Activated CD8-positive, alpha-beta memory T cell treated with anti-CD3 and anti-CD28 coated beads for 36 hours (primary cell): ENCODE measurements at regions not wholly inside any gene's neighbourhood (a gene's known extent, or its start where the extent isn't known, plus 50 kb on each side); places are given as distances from the start of the nearest gene placed in this dataset.

Experiments
- CTCF ChIA-PET: fragments of 350-600 bp; sonication (Branson Sonifier 250); formaldehyde crosslinking; loops from one replicate; lab custom pipeline; 2021; ENCODE audit warnings: antibody characterized with exemption; lab: Charles Lee
- POLR2A ChIA-PET: fragments of 350-600 bp; sonication (Branson Sonifier 250); formaldehyde crosslinking; loops from one replicate; lab custom pipeline; 2021; ENCODE audit warnings: antibody characterized with exemption; lab: Charles Lee

DNA sequence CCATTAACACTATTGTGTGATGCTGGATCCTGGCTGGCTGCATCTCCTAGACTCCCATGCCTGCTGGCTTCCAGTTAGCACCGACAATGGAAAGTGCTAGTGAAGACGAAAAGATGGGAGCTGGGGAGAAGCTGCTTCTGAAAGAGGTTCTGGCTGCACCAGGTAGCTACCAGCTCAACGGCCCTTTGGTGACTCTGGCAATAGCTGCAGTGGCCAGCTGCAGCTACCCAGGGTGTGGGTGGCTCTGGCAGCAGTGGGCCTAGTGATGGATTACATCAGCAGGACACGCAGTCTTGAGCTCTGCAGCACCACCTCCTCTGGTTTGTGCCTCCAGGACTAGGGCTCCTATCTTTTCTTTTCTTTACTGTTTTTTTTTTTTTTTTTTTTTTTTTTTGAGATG, 662.6 kb downstream of the MATN1 start:
- POLR2A ChIA-PET: no interaction called here

DNA sequence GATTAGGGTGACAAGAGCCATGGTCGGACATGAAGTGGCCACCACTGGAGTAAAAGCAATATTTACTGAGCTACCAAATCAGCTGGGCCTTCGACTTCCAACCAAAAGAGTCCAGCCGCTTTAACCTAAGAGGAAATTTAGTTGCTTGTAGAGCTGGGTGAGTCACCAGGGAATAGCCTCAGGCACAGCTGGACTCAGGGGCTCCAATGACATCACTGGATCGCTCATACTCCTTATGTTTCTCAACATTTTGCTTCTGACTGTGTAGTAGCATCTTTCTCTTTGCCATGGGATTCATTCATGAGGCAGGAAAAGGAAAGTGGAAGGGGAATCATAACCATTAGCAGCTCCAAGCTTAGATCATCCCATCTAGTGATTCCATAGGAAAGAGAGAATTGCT, 664.4 kb downstream of the MATN1 start:
- ChIA-PET CTCF (no interaction called here), POLR2A (no interaction called here)

More for the DNA sequence above, 662.6 kb downstream of the MATN1 start:
- CTCF ChIA-PET: no interaction called here

DNA sequence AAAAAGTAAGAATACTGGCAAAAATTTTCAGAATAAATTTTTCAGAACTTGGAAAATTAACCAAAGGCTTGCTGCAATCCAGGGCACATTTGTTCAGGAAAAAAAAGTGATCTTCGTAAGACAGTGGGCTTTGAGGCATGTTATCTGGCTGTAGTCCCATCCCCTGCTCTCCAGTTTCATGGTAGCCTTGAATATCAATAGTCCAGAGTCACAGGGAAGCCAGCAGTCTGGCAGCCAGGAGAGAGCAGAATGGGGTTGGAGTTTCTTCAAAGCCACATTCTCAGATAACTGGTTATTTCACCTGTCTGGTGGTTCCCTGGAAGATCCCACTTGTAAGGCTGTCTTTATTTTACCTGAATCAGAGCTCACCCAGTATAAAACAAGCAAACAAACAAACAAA, 669.3 kb downstream of the MATN1 start:
- POLR2A ChIA-PET: no interaction called here

DNA sequence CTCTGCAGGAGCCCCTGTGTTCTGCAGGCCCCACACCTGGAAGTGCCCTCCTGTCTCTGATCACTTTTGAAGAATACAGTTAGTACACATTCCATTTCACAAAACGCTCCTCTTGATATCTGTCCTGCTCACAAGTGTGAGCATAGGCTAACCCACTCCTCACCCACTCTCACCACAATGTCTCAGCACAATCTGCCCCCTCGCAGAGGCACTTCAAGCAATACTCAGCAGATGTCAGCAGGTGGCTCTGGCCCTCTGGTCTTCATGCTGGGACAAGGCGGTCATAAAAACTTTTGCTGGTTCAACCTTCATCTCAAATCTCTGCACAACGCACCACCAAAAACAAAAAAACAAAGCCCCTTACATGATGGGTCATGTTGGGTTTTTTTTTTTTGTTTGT, 671.2 kb downstream of the MATN1 start:
- POLR2A ChIA-PET: no interaction called here
- CTCF ChIA-PET: no interaction called here

More for the DNA sequence above, 669.3 kb downstream of the MATN1 start:
- CTCF ChIA-PET: no interaction called here

- CTCF ChIA-PET: no interaction called here
- POLR2A ChIA-PET: no interaction called here
Measured at GRCh38 chr1:30051777-30052176, 671.6 kb downstream of the MATN1 start.

DNA sequence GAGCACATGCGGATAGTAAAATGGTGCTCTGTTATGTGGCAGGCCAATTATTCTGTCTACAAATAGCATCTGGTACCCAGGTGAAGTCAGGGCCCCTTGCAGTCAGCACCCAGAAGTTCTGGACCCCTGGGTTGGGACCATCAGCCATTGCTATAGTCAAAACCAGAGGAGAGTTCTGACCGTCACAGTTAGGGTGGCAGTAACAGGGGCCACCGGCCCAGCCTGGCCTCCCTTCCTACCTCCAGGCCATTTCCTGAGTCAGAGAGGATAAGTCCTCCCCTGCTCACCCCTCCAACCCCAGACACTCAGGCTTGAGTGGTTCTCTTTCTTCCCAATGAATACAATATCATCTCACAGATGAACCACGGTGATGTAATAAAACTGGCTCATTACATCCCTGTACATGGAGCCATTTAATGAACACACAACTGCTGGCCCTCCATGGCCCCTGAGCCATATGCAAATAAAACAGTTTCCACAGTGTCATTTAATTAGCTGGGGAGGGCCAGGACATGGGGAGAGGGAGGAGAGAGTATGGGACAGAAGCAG, 673.6 kb downstream of the MATN1 start:
- POLR2A ChIA-PET: no interaction called here

DNA sequence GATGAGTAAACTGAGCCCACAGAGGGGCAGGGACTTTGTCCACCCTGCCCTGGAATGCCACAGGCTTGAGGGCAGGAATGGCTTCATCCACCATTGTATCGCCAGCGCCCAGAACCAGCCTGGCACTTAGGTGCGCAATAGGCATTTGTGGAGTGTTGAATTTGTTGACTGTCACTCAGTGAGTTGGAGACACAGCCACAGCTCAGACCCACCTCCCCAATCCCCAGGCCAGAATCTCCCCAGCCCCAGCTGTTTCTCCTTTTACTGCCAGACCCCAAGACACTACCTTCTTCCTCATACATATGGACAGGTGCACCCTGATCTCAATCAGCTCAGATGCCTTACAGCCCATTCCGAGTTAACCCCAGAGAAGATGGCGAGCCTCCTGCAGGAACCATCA, 674.5 kb downstream of the MATN1 start:
- ChIA-PET CTCF (no interaction called here), POLR2A (no interaction called here)

More for the DNA sequence above, 673.6 kb downstream of the MATN1 start:
- CTCF ChIA-PET: no interaction called here

GRCh38 chr1:30047576-30047975, 675.8 kb downstream of the MATN1 start:
- POLR2A ChIA-PET: no interaction called here
- CTCF ChIA-PET: no interaction called here

DNA sequence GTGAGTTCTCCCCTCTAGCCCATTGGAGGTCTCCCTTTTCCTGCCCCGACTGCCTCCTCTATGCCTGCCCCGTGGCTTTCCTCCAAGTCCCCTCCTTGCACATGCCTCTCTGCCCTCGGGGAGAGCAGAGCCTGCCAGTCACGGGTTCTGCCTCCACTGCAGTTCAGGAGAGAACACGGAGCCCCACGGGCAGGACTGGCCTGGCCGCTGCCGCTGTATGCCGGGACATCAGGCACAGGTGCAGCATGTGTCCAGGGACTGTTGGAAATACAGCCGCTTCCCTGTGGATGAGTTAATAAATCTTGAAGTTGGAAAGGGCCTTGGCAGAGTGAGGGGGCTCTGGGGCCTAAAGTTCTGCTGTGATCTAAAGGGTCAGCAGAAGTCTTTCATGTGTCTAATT, 676.6 kb downstream of the MATN1 start:
- ChIA-PET CTCF (no interaction called here), POLR2A (no interaction called here)

DNA sequence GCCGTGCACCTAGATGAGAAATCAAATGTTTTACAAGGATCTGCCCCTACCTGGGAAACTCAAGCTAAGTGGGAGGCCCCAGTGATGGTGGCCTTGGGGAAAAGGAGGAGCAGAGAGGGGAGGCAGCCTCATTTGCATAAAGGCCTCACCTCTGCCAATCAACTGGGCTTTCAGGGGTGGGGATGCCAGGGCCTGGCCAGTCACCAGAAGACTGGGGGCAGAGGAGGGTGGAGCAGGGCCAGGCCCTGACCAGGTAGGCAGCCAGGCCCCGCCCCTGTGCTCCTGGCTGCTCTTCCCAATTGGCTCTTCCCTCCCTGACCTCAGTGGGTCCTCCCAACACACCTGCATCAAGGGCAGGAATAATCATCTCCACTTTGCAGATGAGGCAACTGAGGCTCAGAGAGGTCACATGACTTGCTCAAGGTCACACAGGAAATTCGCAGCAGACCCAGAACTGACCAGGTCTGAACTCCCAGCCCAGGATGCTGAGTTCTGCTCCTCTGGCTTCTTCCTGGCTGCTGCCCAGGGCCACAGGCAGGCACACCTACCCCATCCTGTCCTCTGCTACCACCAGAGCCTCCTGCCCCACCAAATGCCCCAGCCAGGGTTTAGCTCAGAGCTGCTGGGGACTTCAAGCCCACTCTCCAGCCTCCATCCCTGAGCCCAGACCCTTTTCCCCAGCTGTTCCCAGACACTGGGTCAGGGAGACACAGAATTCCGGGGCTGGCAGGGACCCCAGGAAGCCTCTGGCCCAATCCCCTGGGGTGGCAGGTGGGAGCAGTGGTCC, 677.9 kb downstream of the MATN1 start:
- ChIA-PET POLR2A (no interaction called here), CTCF (no interaction called here)

DNA sequence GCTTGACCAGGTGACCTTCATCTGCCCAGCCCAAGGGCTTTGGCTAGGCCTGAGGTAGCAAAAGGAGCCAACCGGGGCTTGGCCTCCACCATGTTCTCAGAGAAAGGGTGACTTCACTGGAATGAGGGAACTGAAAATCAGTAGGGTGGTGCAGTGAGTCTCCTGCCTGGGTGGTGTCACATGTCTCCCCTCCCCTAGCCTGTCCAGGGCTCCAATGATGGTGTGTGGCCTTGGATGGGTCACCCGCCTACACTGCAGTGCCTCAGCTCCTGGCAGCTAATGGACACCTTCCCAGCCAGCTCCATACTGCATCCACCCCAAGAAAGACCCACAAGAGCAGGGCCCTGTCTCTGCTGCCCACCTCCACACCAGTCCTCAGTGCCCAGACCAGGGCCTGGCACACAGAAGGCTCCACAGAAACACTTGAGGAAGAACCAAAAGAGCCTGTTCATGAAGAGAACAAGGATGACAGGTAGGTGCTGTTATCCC, 678.7 kb downstream of the MATN1 start:
- ChIA-PET CTCF (no interaction called here), POLR2A (no interaction called here)

DNA sequence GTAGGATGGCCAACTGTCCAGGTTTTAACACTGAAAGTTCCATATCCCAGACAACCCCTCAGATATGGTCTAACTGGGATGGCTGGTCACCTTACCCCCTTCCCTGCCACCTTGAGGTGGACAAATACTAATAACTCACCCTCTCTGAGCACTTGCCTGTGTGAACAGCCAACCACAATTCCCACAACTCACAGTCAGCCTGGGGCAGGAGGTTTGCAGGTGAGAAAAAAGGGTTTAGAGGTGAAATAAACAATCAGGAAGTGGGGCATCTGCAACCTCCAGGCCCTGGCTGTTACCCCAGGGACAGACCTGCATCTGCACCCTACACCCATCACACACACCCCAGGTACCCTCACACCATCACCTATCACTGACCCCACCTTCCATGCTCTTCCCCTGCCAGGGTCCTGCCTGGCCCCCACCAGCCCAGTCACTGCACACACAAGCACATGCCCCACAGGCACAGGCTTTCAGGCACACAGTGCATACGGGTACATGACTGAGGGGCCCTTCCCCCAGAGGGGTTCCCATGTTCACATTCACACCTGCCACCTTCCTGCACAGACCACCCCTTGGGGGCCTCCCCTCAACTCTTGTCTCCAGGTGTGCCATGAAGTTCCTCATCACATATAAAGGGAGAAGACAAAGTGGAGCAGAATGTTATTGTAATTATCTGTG, 679.5 kb downstream of the MATN1 start:
- ChIA-PET CTCF (no interaction called here), POLR2A (no interaction called here)

DNA sequence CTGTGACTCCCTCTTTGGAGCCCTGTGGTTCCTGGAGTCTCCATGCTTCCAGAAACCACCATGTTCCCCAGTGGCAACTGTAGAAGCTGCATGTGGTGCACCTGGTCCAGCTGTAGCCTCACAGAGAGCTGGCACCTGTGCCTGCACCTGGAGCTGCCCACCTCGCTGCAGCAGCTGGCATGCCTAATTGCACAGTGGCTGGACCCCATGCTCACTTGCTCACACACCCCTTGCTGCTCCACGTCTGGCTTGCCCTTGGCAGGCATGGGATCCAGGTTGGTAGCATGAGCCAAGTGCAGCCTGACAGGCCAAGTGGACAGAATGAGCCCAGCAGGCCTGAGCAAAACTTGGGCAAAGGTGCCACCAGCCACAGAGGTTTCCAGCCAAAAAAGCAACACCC, 680.1 kb downstream of the MATN1 start:
- ChIA-PET POLR2A (no interaction called here), CTCF (no interaction called here)

- CTCF ChIA-PET: no interaction called here
- POLR2A ChIA-PET: no interaction called here
Measured at GRCh38 chr1:30042438-30043147, 680.8 kb downstream of the MATN1 start.

GRCh38 chr1:30041741-30042437, 681.5 kb downstream of the MATN1 start:
- CTCF ChIA-PET: no interaction called here
- POLR2A ChIA-PET: no interaction called here

GRCh38 chr1:30040081-30041019, 683.0 kb downstream of the MATN1 start:
- POLR2A ChIA-PET: no interaction called here
- CTCF ChIA-PET: no interaction called here

DNA sequence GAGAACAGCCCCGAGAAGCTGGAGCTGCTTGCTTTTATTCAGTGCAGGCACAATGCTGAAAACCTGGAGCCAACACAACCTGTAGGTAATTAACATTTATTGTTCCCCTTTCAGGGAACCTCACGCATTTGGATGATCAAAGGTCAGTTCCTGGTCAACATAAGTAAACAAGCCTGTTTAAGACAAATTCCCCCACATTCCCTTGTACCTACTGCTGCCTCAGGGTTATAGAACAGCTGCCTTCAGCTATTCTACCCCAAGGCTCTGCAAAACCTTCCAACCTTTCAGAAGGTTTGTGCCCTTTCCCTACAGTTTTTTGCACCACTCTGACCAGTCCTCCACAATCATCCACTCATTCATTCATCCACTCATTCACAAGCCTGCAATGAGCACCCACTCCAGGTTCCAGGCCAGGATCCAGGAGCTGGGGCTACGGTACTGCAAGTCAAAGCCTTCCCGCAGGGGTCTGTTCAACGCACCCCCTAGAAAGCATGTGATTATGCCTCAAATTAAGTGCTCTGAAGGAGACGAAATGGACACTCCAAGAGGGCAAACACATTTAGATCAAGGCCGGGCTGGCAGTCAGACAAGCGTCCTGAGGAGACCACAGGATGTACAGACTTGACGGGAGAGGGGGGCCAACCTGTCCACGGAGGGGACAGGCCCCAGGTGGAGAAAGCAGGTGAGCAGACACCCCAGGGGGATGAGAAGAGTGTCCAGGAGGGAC, 683.9 kb downstream of the MATN1 start:
- POLR2A ChIA-PET: no interaction called here
- CTCF ChIA-PET: no interaction called here
